GM12891 (cell line): ENCODE measurements at regions not wholly inside any gene's neighbourhood (a gene's known extent, or its start where the extent isn't known, plus 50 kb on each side); places are given as distances from the start of the nearest gene placed in this dataset.

Source experiments
- DNase-seq: peaks from one replicate; pipeline ENCODE4 v3.0.0; 2011; ENCODE audit warnings: low spot score; ENCODE audit not compliant: insufficient read length
- FAIRE-seq: peaks from 2 replicates; lab custom pipeline; 2011; peaks lifted over from hg19 to GRCh38; lab: Jason Lieb, UNC
- PAX5 ChIP-seq: IDR thresholded peaks from 2 replicates; pipeline ENCODE4 v1.6.1; 2011; ENCODE audit warnings: low read length, moderate library complexity, mild to moderate bottlenecking; ENCODE audit not compliant: insufficient read depth, severe bottlenecking
- POLR2A ChIP-seq: IDR thresholded peaks from 2 replicates; pipeline ENCODE4 v1.6.1; 2011; ENCODE audit warnings: low read depth, low read length, control low read depth
- POLR2AphosphoS5 ChIP-seq: IDR thresholded peaks from 2 replicates; pipeline ENCODE4 v1.6.1; 2011; ENCODE audit warnings: low read depth, low read length, control low read depth
- POU2F2 ChIP-seq: IDR thresholded peaks from 2 replicates; pipeline ENCODE4 v1.6.1; 2011; ENCODE audit warnings: low read depth, mild to moderate bottlenecking, control low read depth, low read length, moderate library complexity
- SPI1 ChIP-seq: IDR thresholded peaks from 2 replicates; pipeline ENCODE4 v1.6.1; 2011; ENCODE audit warnings: low read depth, low read length, control low read depth
- TAF1 ChIP-seq: IDR thresholded peaks from 2 replicates; pipeline ENCODE4 v1.6.1; 2011; ENCODE audit warnings: low read depth, low read length, control low read depth

GRCh38 chr5:4156889-4157288, 561.3 kb downstream of the IRX1 start:
- DNase-seq (no peak), FAIRE-seq (no peak)
- TF ChIP-seq PAX5 (no peak), POLR2A (no peak)

- DNase-seq (no peak), FAIRE-seq (no peak)
- TF ChIP-seq POU2F2: no peak
- no peak for TF ChIP-seq POLR2AphosphoS5
- no peak for TF ChIP-seq TAF1
- no peak for TF ChIP-seq PAX5
These were observed 563.3 kb downstream of the IRX1 start for GRCh38 chr5:4158750-4159447.

DNA sequence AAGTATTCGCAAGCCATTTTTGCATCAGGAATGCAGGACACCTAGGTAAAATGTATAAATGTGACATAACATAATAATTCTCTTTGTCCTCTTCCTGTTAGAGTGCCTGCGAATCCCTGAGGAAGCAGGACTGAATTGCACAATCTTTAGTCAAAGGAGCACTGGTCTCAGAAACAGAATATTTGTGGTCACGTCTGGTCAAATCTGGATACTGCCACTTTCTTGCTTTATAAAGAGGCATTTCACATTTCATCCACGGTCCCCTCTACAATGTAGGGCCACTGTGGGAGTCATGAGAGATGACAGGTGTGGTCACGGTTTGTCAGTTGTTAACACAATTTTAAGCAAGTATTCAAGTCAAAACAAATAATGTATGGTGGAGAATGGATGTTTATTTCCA, 564.0 kb downstream of the IRX1 start:
- TF ChIP-seq PAX5: no peak
- TF ChIP-seq SPI1: no peak
- TF ChIP-seq POU2F2: no peak
- TF ChIP-seq POLR2A: no peak
- no peak for TF ChIP-seq TAF1
- no peak for TF ChIP-seq POLR2AphosphoS5
- no peak for FAIRE-seq
- DNase-seq: no peak

- DNase-seq (no peak), FAIRE-seq (no peak)
- TF ChIP-seq PAX5 (no peak), POU2F2 (no peak), SPI1 (no peak), POLR2AphosphoS5 (no peak), POLR2A (no peak), TAF1 (no peak)
These were observed 568.5 kb downstream of the IRX1 start for GRCh38 chr5:4164167-4164566.

DNA sequence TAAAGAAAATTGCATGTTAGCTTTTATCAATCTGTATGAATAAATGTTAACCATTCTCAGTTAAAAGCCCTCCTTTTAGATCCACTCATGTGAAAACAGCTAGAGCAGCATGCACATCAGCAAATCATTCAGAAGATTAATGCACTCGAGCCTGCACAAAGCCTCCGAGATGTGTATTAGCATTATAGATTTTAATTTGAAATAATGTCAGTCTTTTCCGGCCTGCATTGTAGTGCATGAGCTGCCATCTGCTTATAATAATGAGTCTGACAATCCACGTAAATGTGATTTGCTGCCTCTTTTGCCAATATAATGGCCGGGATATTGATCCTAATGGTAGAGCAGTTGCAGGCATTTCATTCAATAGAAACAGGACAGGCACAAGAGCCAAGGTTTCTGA, 585.1 kb downstream of the IRX1 start:
- DNase-seq: no peak
- FAIRE-seq: no peak
- TF ChIP-seq TAF1 (no peak), POLR2AphosphoS5 (no peak), POLR2A (no peak), POU2F2 (no peak), SPI1 (no peak), PAX5 (no peak)

GRCh38 chr5:4182144-4182543, 586.5 kb downstream of the IRX1 start:
- no peak for FAIRE-seq

DNA sequence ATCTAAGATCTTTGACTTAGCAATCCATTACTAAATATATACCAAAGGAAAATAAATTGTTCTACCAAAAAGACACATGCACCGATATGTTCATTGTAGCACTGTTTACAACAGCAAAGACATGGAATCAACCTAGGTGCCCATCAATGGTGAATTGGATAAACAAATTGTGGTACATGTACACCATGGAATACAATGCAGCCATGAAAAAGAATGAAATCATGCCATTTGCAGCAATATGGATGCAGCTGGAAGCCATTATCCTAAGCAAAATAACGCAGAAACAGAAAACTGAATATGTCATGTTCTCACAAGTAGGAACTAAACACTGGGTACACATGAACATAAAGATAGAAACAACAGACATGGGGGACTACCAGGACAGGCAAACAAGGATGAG, 589.5 kb downstream of the IRX1 start:
- FAIRE-seq (no peak), DNase-seq (no peak)
- TF ChIP-seq POLR2A (no peak), POLR2AphosphoS5 (no peak), POU2F2 (no peak), TAF1 (no peak), SPI1 (no peak), PAX5 (no peak)

More at GRCh38 chr5:4182144-4182543, 586.5 kb downstream of the IRX1 start:
- TF ChIP-seq TAF1 (no peak), SPI1 (no peak), POLR2AphosphoS5 (no peak), POLR2A (no peak), POU2F2 (no peak), PAX5 (no peak)
- DNase-seq: no peak

- FAIRE-seq: no peak
- TF ChIP-seq SPI1: no peak
- TF ChIP-seq TAF1: no peak
- TF ChIP-seq PAX5: no peak
- no peak for TF ChIP-seq POLR2A
- TF ChIP-seq POLR2AphosphoS5: no peak
- TF ChIP-seq POU2F2: no peak
- no peak for DNase-seq
These were observed 593.1 kb downstream of the IRX1 start for GRCh38 chr5:4188704-4189103.

GRCh38 chr5:4189317-4189716, 593.7 kb downstream of the IRX1 start:
- TF ChIP-seq POLR2AphosphoS5 (no peak), POU2F2 (no peak), TAF1 (no peak), SPI1 (no peak), PAX5 (no peak), POLR2A (no peak)
- DNase-seq: no peak
- FAIRE-seq: no peak

DNA sequence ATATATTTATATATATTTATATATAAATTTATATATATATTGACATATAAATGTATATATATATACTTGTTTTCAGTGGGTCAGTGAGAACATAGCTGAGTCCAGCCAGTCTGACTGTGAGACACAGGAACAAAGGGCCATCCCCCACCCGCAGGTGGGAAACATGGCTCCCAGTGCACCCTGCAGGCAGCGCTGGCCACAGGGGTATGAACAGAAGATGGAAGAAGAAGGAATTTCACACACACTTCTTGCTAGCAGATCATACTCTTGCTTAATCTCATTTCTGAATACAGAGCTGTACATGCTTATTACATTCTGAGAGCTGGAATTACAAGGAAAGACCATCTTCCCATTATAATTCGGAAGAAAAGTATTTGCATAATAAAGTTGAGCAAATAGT, 595.4 kb downstream of the IRX1 start:
- no peak for TF ChIP-seq TAF1
- no peak for TF ChIP-seq POLR2A
- no peak for TF ChIP-seq PAX5
- TF ChIP-seq SPI1: no peak
- no peak for TF ChIP-seq POLR2AphosphoS5
- TF ChIP-seq POU2F2: no peak
- FAIRE-seq (no peak), DNase-seq (no peak)
